ENCODE measurements at regions not wholly inside any gene's neighbourhood (a gene's known extent, or its start where the extent isn't known, plus 50 kb on each side); places are given as distances from the start of the nearest gene placed in this dataset.

DNA sequence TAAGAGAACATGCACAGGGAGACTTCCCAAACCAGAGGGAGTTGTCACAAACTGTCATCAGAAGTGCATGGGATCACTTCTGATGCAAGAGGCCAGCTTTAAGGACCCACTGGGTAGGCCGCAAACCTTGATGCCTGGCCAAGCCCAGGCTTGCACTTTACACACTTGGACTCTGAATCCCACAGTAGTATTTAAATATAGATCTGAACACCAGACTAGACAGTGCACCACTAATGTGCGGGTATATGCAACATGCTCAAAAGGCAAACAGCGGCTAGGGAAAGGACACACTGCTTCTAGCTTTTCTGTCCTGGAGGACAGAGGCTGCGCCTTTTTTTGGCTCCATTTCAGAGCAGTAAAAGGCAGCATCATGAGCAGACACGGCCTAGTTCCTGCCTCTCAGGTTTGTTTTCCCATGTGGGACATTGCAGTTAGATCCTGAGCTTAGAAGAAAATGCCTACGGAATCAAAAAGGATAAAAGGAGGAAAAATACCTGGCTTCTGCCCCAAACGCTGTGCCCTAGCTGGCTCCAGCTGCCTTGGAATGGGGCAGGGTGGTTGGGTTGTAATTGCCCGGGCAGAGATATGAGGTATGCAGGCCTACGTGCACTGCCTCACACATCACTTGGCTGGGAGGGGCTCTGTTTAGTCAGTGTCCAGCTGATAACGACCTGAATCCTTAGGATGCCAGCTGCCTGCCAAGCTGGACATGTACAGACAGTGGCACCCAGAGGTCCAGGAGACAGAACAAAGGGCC lies 84.5 kb upstream of the EGLN3 start:
- DNase-seq, result no peak

DNA sequence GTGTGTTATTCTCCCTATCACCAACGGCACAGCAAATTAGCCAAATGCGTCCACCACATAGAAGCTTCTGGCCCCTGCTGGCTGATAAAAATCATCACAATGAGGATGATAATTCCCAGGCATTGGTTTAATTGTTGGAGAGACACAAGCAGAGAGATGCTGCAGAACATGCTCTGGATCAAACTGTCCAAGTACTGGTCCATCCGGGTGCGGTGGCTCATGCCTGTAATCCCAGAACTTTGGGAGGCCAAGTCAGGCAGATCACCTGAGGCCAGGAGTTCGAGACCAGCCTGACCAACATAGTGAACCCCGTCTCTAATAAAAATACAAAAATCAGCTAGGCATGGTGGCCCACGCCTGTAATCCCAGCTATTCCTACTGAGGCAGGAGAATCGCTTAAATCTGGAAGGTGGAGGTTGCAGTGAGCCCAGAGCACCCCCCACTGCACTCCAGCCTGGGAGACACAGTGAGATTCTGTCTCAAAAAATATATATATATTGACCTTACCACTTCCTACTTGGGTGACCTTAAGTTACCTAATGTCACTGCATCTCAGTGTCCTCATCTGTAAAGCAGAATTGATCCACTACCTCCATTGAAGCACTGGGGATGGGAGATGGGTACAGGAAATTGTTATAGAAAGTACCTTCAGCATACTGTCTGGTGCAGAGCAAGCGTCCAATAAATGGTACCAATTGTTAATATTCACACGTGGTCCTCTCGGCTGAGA lies 83.7 kb upstream of the EGLN3 start:
- no peak for DNase-seq

DNA sequence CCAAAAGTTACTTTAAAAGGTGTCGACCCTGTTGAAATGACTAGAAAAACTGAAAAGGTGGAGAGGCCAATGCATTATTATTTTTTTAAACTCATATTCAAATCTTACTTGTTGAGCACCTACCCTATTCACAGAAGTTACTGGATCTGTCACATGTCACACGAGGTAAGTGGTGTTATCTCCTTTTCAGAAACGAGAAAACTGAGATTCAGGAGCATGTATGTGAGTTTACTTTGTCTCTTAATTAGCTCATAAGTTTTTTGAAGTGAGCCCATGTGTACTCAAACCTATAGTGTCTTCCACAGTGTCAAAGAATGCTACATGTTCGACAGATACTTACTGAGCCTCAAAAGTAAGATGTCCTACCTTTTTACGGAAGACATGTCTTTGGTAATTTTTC lies 81.8 kb upstream of the EGLN3 start:
- no peak for DNase-seq

DNA sequence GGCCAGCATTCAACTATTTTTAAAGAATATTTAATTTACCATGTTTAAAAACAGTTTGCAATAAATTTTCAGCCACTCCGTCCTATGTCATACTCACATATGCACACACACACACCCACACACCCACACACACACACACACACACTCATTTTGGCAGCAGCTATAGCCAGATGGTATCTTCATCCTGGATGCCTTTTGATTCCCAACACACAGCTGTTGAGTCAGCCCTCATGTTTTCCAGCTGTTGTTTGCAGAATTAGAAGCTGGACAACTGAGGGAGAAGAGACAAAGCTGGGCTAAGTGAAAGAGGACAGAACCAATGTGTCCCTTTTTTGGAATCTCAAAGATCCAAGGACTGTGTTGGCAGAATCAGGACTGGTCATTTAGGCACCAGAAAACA lies 80.0 kb upstream of the EGLN3 start:
- DNase-seq, result no peak

DNA sequence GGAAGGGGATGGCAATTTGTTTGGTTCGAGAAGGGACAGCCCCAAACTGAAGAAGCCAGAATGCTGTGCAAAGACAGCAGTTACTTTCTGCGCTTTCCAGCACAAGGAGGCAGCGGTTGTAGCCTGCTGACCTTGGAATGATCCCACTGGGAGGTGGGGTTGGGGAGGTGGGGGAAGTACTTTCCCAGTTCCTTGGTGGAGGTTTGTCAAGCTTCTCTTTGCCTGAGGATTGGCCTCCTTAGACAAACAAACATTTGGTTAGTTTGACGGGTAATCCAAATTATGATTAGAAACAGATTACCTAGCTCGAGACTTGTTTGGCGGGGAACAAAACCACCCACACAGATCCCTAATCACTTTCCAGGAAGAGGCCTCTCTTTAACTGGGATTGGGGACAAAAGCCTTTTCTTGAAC lies 79.1 kb upstream of the EGLN3 start:
- no peak for DNase-seq

DNA sequence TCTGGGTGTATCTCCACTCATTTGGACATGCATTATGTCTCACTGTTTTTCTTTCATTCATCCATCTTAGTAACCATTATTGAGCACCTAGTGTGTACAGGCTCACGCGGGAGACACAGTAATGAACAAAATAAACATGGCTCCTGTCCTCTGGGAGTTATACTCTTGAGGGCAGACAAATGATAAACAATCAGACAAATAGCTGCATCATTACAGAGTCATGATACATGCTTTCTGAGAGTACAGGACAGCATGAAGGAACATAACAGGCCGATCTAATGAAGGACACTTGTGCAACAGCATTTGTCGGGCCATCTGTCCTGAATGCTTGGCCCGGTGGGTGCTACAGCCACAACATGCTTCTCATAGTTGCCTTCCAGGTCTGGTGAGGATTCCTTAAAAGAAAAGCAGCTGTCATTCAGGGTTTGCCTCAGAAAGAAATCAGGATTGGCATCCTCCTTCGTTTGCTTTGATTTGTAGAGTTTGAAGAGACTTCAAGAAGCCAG lies 77.2 kb upstream of the EGLN3 start:
- no peak for DNase-seq

DNA sequence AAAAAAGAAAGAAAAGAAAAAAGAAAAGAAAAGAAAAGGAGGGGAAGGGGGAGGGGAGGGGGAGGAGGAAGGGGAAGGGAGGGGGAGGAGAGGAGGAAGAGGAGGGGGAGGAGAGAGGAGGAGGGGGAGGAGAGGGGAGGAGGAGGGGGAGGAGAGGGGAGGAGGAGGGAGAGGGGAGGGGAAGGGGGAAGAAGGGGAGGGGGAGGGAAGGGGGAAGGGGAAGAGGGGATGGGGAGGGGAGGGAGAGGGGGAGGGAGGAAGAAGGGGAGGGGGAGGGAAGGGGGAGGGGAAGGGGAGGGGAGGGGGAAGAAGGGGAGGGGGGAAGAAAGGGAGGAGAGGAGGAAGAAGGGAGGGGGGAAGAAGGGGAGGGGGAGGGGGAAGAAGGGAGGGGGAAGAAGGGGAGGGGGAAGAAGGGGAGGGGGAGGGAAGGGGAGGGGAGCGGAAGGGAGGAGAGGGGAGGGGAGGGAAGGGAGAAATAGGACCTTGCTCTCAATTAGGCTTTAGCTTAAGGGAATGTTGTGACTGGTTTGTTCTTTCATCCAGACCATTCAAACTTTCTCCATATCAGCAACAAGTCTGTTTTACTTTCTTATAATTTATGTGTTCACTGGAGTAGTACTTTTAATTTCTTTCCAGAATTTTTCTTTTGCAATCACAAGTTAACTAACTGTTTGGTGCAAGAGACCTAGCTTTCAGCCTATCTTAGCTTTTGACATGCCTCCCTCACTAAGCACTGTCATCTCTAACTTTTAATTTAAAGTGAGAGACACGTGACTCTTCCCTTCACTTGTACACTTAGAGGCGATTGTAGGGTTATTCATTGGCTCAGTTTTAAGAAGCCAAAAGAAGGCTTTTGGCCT lies 76.5 kb upstream of the EGLN3 start:
- DNase-seq, result no peak

DNA sequence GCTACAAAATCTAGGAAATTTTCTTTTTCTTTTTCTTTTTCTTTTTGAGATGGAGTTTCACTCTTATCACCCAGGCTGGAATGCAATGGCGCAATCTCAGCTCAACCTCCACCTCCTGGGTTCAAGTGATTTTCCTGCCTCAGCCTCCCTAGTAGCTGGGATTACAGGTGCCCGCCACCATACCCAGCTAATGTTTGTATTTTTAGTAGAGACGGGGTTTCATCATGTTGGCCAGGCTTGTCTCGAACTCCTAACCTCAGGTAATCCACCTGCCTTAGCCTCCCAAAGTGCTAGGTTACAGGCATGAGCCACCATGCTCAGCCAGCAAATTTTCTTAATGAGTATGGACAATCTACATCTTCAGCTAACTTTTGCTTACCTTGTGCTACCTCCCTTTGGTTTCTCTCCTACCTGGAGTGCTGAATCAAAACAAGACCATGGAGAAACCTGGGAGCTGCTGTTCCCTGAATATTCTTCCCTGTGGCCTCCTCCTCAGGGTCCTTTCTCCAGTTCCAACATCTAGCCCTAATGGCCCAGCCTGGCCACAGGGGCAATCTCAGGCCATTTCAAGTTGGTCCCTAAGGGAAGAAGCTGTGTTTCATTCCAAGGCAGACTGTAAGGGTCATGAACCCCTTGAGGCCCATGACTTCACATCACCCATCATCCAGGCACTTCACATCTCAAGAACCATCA lies 74.6 kb upstream of the EGLN3 start:
- DNase-seq, result no peak

DNA sequence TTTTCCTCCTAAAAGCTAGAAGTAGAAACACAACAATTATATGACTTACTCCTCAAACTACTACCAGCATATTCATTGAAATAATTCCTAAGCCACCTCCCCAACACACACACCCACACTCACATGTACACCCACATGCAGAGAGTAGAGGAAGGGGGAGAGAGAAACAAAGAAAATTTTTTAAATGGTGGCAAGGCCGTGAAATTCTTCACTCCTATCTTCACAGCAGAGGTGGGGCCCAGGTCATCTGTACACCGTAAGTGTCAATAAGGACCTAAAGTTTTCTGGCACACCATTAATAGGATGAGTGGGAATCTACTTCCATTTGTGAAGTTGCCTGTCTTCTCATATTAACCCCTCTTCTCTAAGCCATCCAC lies 73.9 kb upstream of the EGLN3 start:
- DNase-seq, result no peak

DNA sequence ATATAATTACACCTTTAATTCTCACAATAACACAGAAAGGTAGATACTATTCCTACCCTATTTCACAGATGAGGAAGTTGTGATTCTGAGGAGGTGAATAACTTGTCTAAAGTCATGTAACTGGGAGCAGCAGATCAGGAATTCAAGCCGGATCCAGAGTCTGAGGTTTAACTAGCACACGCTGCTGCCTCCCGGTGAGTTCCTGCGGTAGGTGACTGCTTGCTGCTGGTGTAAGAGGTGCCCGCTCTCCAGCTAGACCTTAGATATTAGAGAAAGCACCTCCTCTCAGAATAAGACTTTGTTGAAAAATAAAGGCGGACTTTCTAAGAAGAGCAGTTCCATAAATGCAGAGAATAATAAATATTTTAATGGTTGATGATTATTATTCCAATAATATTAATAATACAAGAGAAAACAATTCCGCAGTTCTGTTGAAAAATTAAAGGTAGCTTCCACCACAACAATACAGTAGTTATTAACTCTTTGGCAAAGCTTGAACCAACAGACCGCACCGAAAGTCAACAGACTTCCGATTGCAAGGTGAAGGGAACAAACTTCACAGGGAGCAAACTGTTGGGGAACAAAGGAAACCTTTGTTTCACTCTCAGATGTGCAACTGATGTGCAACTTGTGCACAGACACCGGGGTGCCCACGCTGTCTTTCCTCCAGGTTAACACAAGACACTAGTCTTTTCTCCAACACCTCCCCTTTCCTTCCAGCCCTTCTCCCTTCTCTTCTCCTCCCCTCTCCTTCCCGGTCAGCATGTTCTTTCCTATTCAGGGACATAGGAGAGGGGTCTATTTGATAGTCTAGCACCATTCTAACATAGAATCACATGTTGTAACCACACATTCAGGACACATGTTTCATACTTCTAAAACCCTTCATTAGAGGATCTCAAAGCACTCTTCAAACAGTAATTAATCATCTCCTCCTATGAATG lies 73.2 kb upstream of the EGLN3 start:
- no peak for DNase-seq

DNA sequence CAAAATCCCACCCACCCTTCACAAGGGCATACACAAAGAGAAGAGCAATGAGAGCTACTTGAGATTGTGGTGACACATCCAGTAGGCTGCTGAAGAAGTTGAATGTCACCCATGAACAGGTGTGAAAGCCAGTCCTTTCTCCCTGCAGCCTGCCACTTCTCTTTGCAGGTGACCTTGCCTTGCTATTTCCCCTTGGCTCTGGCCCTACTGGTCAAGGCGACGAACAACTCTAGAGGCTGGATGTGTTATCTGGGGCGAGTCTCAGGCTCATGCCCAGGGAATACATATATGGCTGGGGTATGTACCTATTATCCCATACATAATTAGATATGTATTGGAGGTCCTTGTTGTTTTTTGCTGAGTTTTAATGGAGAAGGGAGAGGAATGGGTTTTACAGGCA lies 70.2 kb upstream of the EGLN3 start:
- DNase-seq, result no peak

DNA sequence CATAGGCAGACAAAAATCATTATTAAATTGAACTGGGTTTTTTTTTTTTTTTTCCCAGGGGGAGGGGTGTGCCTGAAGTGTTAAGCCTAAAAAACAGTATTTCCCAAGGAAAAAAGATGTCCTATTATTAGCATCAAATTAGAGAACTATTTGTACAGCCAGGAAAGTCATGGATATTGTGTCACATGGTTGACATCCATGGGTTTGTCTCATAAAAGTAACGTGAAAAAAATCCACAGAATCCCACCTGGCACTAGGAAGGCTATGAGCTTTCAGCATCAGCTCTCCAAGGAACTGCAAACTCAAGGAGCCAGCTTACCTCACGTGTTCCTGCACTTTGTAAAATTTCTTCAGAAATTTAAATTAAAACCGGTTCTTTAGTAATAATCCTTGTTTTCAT lies 69.1 kb upstream of the EGLN3 start:
- no peak for DNase-seq

DNA sequence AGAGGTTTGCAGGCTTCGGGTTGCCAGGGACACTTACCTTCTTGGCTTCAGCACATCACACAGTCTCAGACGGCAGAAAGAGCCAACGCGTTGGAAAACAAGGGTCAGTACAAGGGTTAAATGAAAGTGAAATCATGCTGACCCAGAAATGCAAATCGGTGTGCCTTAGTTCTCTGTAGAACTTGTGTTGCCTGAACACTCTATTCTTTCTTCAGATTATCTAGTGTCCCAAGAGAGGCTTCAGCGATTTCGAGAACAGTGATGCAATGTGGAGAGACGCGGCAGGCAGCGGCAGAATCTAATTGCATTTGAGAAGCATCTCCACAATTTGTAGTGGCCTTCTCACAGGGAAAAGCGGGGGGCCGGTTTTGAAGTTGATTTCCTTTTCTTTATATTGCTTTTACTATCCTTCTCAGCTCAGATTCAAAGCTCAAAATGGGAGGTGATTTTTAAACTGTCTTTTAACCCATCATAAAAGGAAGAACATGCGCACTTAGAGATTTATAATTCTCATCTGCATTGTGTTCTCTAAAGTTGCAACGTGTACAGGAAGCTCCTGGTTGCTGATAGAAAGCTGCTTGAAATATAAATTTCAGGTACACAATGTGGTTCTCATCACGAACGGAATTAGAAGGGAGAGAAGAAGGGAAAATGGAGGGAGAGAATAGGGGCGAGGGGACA lies 67.8 kb upstream of the EGLN3 start:
- DNase-seq, result no peak

DNA sequence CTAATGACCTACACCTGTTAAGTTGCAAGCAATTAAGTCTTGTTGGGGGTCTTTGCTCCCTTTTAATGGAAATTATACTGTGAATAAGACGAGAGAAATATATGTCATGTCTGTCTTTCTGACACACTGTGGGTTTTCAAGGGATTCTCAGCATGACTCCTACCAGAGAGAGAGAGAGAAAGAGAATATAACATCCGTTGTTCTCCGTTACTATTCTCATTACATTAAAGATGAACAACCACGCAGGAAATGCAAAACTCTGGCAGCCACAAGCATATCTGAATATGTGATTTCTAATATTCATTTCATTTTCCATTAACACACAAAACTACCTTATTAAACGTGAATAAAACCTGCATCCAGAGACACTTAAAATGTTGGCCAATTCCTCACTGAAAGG lies 67.3 kb upstream of the EGLN3 start:
- no peak for DNase-seq

DNA sequence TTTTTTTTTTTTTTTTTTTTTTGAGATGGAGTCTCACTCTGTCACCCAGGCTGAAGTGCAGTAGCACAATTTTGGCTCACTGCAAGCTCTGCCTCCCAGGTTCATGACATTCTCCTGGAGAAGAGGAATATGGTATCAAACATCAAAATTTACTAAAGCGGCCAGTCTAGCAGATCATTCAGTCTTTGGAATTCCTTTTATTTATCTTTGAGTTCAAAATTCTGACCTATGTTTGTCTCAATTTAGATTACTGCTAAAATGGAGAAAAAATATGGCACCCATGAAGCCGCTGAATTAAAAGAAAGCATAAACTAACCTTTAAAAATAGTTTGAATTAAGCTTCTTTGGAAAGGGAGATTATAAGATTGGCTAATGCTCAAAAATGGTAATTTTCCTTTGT lies 64.5 kb upstream of the EGLN3 start:
- no peak for DNase-seq

DNA sequence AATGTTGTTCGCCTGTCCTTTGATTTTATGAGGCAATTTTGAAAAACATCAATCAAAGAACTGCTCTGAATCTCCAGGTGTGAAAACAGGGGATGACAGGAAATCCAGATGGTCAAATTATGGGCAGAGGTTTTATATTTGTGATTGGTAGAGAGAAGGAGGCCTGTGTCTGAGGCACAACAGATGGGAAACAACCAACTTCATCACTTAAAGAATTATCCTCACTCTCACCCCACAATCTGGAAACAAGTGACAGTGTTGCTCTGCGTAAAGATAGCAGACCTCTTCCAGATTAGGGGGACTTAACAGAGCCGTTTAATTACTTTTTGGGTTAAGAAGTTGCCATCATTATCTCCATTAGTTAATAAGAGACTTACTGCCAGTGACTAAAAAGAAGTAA lies 64.1 kb upstream of the EGLN3 start:
- DNase-seq, result no peak

DNA sequence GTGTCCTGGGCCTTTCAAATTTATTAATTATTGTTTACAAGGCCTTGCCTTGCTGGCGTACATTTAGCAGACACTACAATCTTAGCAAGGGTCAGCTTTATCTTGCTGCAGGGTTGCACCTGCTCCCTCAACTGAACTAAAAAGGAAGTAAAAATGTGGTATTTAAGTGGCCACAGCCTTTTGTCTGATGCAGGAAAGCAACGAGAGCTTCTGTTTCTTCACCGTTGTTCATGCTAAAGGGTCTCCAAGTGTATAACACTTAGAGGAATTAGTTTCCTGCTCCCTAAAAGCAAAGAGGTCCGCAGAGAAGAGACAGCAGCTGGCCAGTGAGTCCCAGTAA lies 62.8 kb upstream of the EGLN3 start:
- DNase-seq, result no peak

DNA sequence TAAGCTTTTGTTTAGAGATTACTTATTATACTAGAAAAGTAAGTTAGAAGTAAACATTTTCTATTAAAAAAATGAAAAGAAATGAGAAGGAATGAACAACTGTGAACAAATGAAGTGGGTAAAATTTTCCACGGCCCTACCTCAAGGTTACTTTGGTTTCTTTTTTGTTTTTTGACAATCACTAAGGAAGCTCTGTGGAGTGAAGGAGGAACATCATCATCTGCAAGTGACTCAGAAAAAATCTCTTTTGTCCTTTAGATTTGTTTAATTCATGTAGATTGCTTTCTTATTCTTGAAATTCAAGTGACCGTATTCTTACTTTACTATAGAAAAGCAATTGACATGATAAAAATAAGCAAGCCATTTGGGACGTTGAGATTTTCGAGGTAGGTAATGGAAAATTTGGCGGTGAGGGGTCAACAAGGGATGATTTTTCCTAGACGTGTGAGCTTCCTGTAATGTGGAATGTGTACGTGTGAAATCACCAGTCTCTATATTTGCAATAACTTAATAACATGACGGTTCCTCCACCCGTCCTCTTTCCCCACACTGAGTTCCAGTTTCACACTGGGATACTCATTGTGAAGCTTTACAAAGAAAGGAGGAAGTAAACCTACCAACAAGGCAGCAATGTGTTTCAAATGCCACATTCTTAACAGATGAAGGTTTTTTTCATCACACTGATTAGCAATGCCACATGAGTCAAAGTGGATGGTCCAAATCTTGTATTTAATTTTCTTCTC lies 62.3 kb upstream of the EGLN3 start:
- DNase-seq, result no peak

DNA sequence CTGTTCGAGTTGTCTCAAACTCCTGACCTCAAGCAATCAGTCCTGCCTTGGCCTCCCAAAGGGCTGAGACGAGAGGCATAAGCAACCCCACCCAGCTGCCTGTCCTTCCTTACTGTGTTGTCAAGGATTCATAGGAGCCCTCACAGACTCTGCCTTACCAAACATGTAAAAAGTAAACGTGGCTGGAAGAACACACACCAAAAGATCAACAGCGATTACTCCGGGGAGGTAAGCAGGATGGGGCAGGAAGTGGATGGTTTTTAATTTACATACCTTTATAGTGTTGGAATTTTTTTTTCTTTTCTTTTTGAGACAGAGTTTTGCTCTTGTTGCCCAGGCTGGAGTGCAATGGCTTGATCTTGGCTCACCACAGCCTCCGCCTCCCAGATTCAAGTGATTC lies 61.5 kb upstream of the EGLN3 start:
- DNase-seq, result no peak

DNA sequence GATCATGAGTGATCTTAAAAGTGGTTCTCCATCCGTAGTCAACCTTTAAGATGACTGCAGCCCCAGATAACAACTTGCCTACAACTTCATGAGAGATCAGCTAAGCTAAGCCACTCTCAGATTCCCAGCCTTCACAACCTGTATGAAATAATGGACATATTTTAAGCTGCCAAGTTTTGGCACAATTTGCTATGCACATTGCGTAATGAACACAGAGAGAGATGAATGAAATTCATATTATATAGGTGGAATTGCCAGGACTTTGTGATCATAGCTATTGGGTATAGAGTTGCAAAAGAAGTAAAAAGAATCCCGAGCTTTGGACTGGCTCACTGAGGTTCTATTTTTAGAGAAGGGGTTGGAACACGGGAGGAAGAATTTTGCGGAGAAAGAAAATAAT lies 59.1 kb upstream of the EGLN3 start:
- no peak for DNase-seq
